Heart right ventricle (tissue), 16 donors: ENCODE measurements at regions not wholly inside any gene's neighbourhood (a gene's known extent, or its start where the extent isn't known, plus 50 kb on each side); places are given as distances from the start of the nearest gene placed in this dataset.

Experiments
- ATAC-seq, 8 donors: fragments of 200-7000 bp; cut with Tn5 transposase; one replicate each; pipeline ENCODE4 v1.9.1; 2020; ENCODE audit warnings: mild to moderate bottlenecking in 8 of 8, moderate library complexity in 8 of 8, moderate number of reproducible peaks in 1 of 8
- DNase-seq, 2 donors: peaks; one replicate each; pipeline ENCODE4 v3.0.0-alpha.2; 2020
- H3K27ac ChIP-seq, 10 donors: fragments of 200-600 bp; sonication (generic) in 2 of 10; one replicate each; pipeline versions ENCODE4 v1.5.0 to v1.8.0; 2020 to 2022; ENCODE audit warnings: mild to moderate bottlenecking in 3 of 10
- H3K27me3 ChIP-seq, 7 donors: fragments of 200-600 bp; one replicate each; pipeline ENCODE4 v1.8.0; 2021 to 2022; ENCODE audit warnings: mild to moderate bottlenecking in 2 of 7
- H3K36me3 ChIP-seq, 9 donors: fragments of 200-600 bp; sonication (generic) in 1 of 9; one replicate each; pipeline versions ENCODE4 v1.5.0 to v1.8.0; 2020 to 2022; ENCODE audit warnings: mild to moderate bottlenecking in 2 of 9
- H3K4me1 ChIP-seq, 9 donors: fragments of 200-600 bp; sonication (generic) in 1 of 9; one replicate each; pipeline versions ENCODE4 v1.5.0 to v1.8.0; 2020 to 2022; ENCODE audit warnings: mild to moderate bottlenecking in 4 of 9
- H3K4me3 ChIP-seq, 10 donors: fragments of 200-600 bp; sonication (generic) in 2 of 10; one replicate each; pipeline versions ENCODE4 v1.5.0 to v1.8.0; 2020 to 2022; ENCODE audit warnings: mild to moderate bottlenecking in 7 of 10, moderate library complexity in 2 of 10
- H3K9me3 ChIP-seq, 11 donors: fragments of 200-600 bp in 10 of 11; sonication (generic) in 2 of 11; one replicate each; pipeline versions ENCODE4 v1.5.0 to v1.8.0; 2013 to 2022; ENCODE audit warnings: mild to moderate bottlenecking in 2 of 11, control low read depth in 1 of 11, moderate library complexity in 1 of 11
- WGBS, 2 donors: extraction: QIAGEN DNeasy Blood & Tissue Kit; methylation state at CpG; one replicate each; pipeline ENCODE4 v1.1.7; 2013; ENCODE audit warnings: inconsistent platforms in 1 of 2; 5-methylcytosine and 5-hydroxymethylcytosine counted together
- intact Hi-C, 10 donors: fragments of 100-400 bp; cut with DNase I; formaldehyde crosslinking; loops; one replicate each; pipeline versions ENCODE4 v1.11.1 to v1.14.2; 2022
- TF ChIP-seq, protein P1 (sequence below), 9 donors: fragments of 200-600 bp; sonication (generic) in 2 of 9; IDR thresholded peaks; one replicate each; pipeline versions ENCODE4 v1.5.0 to v1.8.0; 2021 to 2022; ENCODE audit warnings: antibody characterized with exemption in 9 of 9, mild to moderate bottlenecking in 5 of 9, moderate library complexity in 1 of 9
- donor health status: Arrhythmogenic right ventricular cardiomyopathy.
- donor health status: ischemic (EF 13 %, LVEDD 7.1; RV severe dilation, severe dysfunction).
- donor health status: healthy with polysubstance abuse.
- donor health status: DM: no; HTN: yes; CAD: no.
- donor health status: DM: no; HTN: no; CAD: no.
- donor health status: ischemic (EF 25% LVEDD 6.9; RV normal size, moderate dysfunction).
- donor health status: ischemic (EF 25% LVEDD 5.7; RV mildly dilated, moderate dysfunction).
- donor health status: healthy.
- donor health status: DM: yes; HTN: yes; CAD: no.
- donor health status: Ischemic cardiomyopathy.
- donor health status: ischemic (EF 35%, LVEDD 5.7; RV mildly dilated, moderate dysfunction).
- donor health status: nonischemic (EF 11% LVEDD 7.7; RV severe dilation, severe dysfunction).
- donor health status: DM: yes; HTN: yes; CAD: no.
- donor health status: PGD.
- donor health status: ischemic (EF 29% LVEDD 5.4; RV normal size, mild dysfunction).
- donor health status: nonischemic (EF 23%, LVEDD 6.1; RV moderate dilation, normal function).

DNA sequence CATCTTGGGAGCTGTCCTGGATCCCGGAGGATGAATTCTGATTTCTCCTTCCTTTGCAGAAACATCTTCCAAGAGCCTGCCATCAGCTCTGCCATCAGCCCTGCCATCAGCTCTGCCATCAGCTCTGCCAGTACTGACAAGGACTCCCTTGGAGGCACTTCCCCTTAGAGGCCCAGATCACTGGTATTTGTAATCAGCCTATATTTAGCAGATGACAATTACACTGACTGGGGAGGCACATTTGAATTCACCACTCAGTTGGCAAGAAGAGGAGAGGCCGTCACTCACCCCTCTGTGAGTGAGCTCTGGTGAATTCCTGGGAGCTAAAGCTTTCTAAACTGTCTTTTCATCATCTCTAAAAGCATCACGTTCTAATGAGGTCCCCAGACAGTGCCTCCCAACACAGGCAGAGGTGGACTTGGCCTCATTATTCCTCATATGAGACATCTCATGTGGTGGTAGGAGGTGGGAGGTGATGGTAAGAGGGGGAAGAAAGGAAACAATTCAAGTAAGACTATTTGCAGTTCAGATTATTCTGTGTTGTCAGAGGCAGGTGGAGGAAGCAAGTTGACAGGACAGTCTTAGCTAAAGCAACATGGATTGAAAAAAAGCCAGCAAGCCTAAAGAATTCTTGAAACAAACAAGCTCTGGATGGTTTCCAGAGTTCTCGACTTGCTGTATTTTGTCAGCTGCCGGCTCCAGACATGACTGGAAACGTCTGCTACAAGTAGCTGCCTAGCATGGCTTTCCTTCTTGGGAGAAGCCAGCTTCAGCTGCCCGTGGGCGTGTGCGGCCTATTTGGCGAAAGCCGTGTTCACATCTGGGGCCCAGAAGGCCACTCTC lies 771.7 kb downstream of the TBC1D22A start:
- H3K27ac ChIP-seq = no peak overlapping the region
- H3K4me1 ChIP-seq = peaks cover 0 to 5% (median 0%) of the 10 kb centered on the region in 9 donors
- DNase-seq (peak in 1 of 2 donors; percentile 30), ATAC-seq (peak in 4 of 8 donors; percentile 27 to 79 (median 68))
- intact Hi-C loops = no loop called here
- peaks cover 0 to 14% (median 0%) of the 10 kb centered on the region in 11 donors for H3K9me3 ChIP-seq
- 54 to 59% methylated on average over 11 of the region's 11 CpGs for WGBS, 2 donors
- no peak overlapping the region for H3K4me3 ChIP-seq
- H3K36me3 ChIP-seq = no peaks in the 10 kb centered on the region
- H3K27me3 ChIP-seq = peaks cover 0 to 12% (median 0%) of the 10 kb centered on the region in 7 donors
- TF ChIP-seq, protein P1, sequence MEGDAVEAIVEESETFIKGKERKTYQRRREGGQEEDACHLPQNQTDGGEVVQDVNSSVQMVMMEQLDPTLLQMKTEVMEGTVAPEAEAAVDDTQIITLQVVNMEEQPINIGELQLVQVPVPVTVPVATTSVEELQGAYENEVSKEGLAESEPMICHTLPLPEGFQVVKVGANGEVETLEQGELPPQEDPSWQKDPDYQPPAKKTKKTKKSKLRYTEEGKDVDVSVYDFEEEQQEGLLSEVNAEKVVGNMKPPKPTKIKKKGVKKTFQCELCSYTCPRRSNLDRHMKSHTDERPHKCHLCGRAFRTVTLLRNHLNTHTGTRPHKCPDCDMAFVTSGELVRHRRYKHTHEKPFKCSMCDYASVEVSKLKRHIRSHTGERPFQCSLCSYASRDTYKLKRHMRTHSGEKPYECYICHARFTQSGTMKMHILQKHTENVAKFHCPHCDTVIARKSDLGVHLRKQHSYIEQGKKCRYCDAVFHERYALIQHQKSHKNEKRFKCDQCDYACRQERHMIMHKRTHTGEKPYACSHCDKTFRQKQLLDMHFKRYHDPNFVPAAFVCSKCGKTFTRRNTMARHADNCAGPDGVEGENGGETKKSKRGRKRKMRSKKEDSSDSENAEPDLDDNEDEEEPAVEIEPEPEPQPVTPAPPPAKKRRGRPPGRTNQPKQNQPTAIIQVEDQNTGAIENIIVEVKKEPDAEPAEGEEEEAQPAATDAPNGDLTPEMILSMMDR (IDR thresholded peaks at IDR 0.05) = no peak

DNA sequence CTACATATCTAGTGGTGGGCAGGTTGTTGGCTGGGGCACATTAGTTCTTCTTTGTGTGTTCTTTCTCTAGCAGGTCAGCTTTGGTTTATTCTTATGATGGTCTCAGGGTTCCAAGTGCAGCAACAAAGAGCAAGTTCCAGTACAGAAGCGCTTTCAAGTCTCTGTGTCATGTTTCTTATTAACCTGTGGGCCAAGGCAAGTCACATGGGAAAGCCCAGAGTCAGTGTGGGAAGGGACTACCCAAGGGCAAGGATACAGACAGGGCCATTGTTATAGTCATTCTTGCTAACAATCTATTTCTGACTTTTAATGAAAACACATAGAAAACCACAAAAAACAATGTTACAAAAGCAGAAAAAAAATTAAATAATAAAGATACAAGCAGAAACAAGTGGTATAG lies 754.6 kb downstream of the TBC1D22A start:
- ATAC-seq (no peak), DNase-seq (no peak)
- H3K27ac ChIP-seq = no peak overlapping the region
- H3K9me3 ChIP-seq = peaks cover 0 to 7% (median 0%) of the 10 kb centered on the region in 11 donors
- no peak overlapping the region for H3K4me3 ChIP-seq
- H3K36me3 ChIP-seq = no peaks in the 10 kb centered on the region
- intact Hi-C loops = loop anchor here in 1 of 10 donors (10.0 kb wide), 1 partner anchor 62 kb away; no protein-coding TSS in a partner anchor
- WGBS, 2 donors = 50 to 57% methylated on average over 1 of the region's 1 CpG
- TF ChIP-seq, protein P1 (IDR thresholded peaks at IDR 0.05) = no peak
- no peaks in the 10 kb centered on the region for H3K4me1 ChIP-seq
- peaks cover 0 to 18% (median 12%) of the 10 kb centered on the region in 7 donors for H3K27me3 ChIP-seq

DNA sequence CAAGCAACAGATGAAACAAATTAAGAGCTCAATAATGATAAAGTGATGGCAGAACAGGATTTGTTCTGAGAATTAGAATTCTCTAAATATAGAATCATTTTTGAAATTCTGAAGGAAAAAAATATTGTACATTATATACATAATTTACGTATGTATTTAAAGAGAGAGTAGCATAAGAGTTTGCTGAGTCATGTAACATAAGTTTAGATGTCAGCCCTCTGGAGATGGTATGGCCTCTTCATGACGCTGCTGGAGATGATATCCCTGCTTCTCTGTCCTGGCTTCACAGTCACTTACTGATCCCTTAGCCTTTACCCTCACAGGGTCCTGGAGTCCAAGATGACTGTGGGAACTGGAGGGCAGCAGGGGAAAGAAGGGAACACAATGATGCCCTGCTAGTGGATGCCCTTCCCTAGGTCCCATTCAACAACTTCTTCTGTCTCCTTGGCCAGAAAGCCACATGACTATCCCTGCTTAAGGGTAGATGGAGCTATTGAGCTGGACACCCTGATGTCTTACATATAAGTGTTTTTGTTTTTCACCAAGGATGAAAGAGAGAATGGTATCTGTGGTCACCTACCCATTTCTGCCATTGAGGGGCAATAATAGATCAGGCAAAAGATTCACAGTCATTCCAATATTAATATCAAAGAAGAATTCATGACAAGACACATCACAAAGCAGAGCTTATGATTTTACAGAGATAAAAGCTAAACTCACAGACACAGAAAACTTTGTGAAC lies 753.1 kb downstream of the TBC1D22A start:
- intact Hi-C loops = loop anchor here in 1 of 10 donors (10.0 kb wide), 1 partner anchor 61 kb away; no protein-coding TSS in a partner anchor
- no peak overlapping the region for H3K4me3 ChIP-seq
- peaks cover 0 to 18% (median 12%) of the 10 kb centered on the region in 7 donors for H3K27me3 ChIP-seq
- peaks cover 0 to 7% (median 0%) of the 10 kb centered on the region in 11 donors for H3K9me3 ChIP-seq
- no peaks in the 10 kb centered on the region for H3K36me3 ChIP-seq
- no peaks in the 10 kb centered on the region for H3K4me1 ChIP-seq
- WGBS, 2 donors = 81 to 83% methylated on average over 2 of the region's 2 CpGs
- TF ChIP-seq, protein P1 (IDR thresholded peaks at IDR 0.05) = peak in 2 of 9 donors; percentile 9 to 12
- H3K27ac ChIP-seq = no peak overlapping the region
- DNase-seq (no peak), ATAC-seq (no peak)

DNA sequence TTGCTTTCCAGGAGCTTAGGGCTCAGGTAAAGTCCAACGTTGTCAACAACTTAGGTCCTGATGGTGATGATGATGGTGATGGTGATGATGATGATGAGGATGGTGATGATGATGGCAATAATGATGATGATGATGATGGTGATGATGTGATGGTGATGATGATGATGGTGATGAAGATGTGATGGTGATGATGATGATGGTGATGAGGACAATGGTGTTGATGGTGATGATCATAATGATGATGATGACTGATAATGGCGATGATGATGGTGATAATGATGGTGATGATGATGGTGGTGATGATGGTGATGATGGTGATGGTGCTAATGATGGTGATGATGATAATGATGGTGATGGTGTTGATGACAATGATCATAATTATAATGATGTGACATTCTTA lies 750.2 kb downstream of the TBC1D22A start:
- ATAC-seq (no peak), DNase-seq (no peak)
- intact Hi-C loops = loop anchor here in 1 of 10 donors (10.0 kb wide), 1 partner anchor 58 kb away; no protein-coding TSS in a partner anchor
- Histone ChIP-seq H3K9me3 (peaks cover 0 to 6% (median 0%) of the 10 kb centered on the region in 11 donors), H3K27ac (no peak overlapping the region), H3K4me3 (no peak overlapping the region), H3K27me3 (peaks cover 0 to 14% (median 9%) of the 10 kb centered on the region in 7 donors), H3K36me3 (no peaks in the 10 kb centered on the region), H3K4me1 (no peaks in the 10 kb centered on the region)
- 49 to 66% methylated on average over 2 of the region's 2 CpGs for WGBS, 2 donors
- TF ChIP-seq, protein P1 (IDR thresholded peaks at IDR 0.05) = no peak
